Ishikawa (cell line): ENCODE measurements at regions not wholly inside any gene's neighbourhood (a gene's known extent, or its start where the extent isn't known, plus 50 kb on each side); places are given as distances from the start of the nearest gene placed in this dataset.

Source experiments
- CEBPB ChIP-seq: IDR thresholded peaks from 2 replicates; pipeline ENCODE4 v1.6.1; 2012
- CREB1 ChIP-seq: IDR thresholded peaks from 2 replicates; pipeline ENCODE4 v1.6.1; 2012; ENCODE audit warnings: low read depth
- EP300 ChIP-seq: IDR thresholded peaks from 2 replicates; pipeline ENCODE4 v1.6.1; 2012; ENCODE audit warnings: borderline replicate concordance
- FOXM1 ChIP-seq: IDR thresholded peaks from 2 replicates; pipeline ENCODE4 v1.6.1; 2012; ENCODE audit warnings: low read depth, borderline replicate concordance
- RAD21 ChIP-seq: IDR thresholded peaks from 2 replicates; pipeline ENCODE4 v1.6.1; 2012; ENCODE audit warnings: low read depth
- TAF1 ChIP-seq: IDR thresholded peaks from 2 replicates; pipeline ENCODE4 v1.6.1; 2012; ENCODE audit warnings: low read depth, mild to moderate bottlenecking
- TEAD4 ChIP-seq: IDR thresholded peaks from 2 replicates; pipeline ENCODE4 v1.6.1; 2012
- TF ChIP-seq, protein P1 (sequence below): IDR thresholded peaks from 2 replicates; pipeline ENCODE4 v1.6.1; 2012
- TF ChIP-seq, protein P2 (sequence below): IDR thresholded peaks from 2 replicates; pipeline ENCODE4 v1.6.1; 2012

DNA sequence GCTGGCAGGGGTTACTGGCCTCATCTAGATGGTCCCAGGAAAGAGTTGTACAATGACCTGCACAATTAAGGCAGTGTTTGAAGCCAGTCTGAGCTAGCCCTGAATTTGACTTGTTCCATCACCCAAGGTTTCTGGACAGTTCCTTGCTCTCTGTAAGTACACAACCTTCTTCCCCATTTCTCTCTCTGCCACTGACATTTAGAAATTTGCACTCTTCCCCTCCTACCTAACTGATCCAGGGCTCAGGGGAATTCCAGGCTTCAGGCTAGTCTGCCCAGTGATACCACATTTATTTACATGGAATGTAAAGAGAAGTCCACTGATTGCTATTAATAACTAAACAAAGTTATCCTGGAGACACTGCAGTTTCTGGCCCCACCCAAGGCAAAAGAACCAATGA is 139.0 kb upstream of the GPR26 start:
- TF ChIP-seq CREB1 (no peak), EP300 (no peak), TEAD4 (no peak), CEBPB (no peak), FOXM1 (no peak), RAD21 (no peak), TAF1 (no peak)
- TF ChIP-seq, protein P1, sequence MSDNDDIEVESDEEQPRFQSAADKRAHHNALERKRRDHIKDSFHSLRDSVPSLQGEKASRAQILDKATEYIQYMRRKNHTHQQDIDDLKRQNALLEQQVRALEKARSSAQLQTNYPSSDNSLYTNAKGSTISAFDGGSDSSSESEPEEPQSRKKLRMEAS = no peak
- TF ChIP-seq, protein P2, sequence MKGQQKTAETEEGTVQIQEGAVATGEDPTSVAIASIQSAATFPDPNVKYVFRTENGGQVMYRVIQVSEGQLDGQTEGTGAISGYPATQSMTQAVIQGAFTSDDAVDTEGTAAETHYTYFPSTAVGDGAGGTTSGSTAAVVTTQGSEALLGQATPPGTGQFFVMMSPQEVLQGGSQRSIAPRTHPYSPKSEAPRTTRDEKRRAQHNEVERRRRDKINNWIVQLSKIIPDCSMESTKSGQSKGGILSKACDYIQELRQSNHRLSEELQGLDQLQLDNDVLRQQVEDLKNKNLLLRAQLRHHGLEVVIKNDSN = no peak
